ENCODE measurements at regions not wholly inside any gene's neighbourhood (a gene's known extent, or its start where the extent isn't known, plus 50 kb on each side); places are given as distances from the start of the nearest gene placed in this dataset.

DNA sequence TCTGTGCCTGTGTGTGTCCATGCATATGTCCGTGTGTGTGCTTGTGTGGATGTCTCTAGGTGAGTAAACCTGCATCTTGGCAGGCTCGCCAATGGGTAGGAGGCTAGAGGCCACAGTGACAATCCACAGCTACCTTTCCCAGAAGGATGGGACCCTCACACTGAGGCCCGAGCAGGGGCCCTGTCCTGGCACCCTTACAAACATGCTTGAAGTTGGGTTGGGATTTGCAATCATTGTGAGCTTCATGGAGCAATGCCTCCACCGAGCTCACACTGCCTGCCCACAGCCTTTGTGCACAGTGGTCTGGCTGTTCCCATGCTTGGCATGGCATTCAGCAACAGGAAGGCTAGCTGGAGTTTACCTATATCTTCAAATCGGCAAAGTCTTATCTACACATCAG, 311.1 kb upstream of the IRX1 start:
- TF ChIP-seq EHMT2 (IDR thresholded peaks at IDR 0.05): no peak
- TF ChIP-seq SMARCA5 (IDR thresholded peaks at IDR 0.05): no peak
- TF ChIP-seq, protein P1, sequence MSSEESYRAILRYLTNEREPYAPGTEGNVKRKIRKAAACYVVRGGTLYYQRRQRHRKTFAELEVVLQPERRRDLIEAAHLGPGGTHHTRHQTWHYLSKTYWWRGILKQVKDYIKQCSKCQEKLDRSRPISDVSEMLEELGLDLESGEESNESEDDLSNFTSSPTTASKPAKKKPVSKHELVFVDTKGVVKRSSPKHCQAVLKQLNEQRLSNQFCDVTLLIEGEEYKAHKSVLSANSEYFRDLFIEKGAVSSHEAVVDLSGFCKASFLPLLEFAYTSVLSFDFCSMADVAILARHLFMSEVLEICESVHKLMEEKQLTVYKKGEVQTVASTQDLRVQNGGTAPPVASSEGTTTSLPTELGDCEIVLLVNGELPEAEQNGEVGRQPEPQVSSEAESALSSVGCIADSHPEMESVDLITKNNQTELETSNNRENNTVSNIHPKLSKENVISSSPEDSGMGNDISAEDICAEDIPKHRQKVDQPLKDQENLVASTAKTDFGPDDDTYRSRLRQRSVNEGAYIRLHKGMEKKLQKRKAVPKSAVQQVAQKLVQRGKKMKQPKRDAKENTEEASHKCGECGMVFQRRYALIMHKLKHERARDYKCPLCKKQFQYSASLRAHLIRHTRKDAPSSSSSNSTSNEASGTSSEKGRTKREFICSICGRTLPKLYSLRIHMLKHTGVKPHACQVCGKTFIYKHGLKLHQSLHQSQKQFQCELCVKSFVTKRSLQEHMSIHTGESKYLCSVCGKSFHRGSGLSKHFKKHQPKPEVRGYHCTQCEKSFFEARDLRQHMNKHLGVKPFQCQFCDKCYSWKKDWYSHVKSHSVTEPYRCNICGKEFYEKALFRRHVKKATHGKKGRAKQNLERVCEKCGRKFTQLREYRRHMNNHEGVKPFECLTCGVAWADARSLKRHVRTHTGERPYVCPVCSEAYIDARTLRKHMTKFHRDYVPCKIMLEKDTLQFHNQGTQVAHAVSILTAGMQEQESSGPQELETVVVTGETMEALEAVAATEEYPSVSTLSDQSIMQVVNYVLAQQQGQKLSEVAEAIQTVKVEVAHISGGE (CRISPR knock-in tag; IDR thresholded peaks at IDR 0.05): no peak
- TF ChIP-seq ZBTB7A (IDR thresholded peaks at IDR 0.05; ENCODE audit: borderline replicate concordance, control insufficient read depth, low read depth, low read length): no peak
- no peak for TF ChIP-seq KDM1A (IDR thresholded peaks at IDR 0.05)
- no peak for TF ChIP-seq ZNF311 (CRISPR knock-in tag; IDR thresholded peaks at IDR 0.05)
- TF ChIP-seq ZNF140 (CRISPR knock-in tag; IDR thresholded peaks at IDR 0.05): no peak
- TF ChIP-seq SMAD2 (IDR thresholded peaks at IDR 0.05; ENCODE audit: low read depth, low read length): no peak
- no peak for TF ChIP-seq POLR2A (conservative IDR thresholded peaks at IDR 0.05)
- TF ChIP-seq TAF7 (tag; IDR thresholded peaks at IDR 0.05): no peak
- no peak for TF ChIP-seq EP300 (IDR thresholded peaks at IDR 0.05; ENCODE audit: low read length)
- TF ChIP-seq, protein P2, sequence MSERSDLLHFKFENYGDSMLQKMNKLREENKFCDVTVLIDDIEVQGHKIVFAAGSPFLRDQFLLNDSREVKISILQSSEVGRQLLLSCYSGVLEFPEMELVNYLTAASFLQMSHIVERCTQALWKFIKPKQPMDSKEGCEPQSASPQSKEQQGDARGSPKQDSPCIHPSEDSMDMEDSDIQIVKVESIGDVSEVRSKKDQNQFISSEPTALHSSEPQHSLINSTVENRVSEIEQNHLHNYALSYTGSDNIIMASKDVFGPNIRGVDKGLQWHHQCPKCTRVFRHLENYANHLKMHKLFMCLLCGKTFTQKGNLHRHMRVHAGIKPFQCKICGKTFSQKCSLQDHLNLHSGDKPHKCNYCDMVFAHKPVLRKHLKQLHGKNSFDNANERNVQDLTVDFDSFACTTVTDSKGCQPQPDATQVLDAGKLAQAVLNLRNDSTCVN (CRISPR knock-in tag; IDR thresholded peaks at IDR 0.05): no peak
